Trophoblast cell (in vitro differentiated cells and primary cell): ENCODE measurements at regions not wholly inside any gene's neighbourhood (a gene's known extent, or its start where the extent isn't known, plus 50 kb on each side); places are given as distances from the start of the nearest gene placed in this dataset.
A peak's percentile ranks its signal among the peaks of the same experiment; 100 is the strongest.

Experiments used
- DNase-seq, 2 donors: peaks; one replicate each; pipeline ENCODE4 v3.0.0-alpha.2; 2016
- H2AFZ ChIP-seq: 2 replicates; pipeline ENCODE4 v1.6.1; 2013; ENCODE audit warnings: low read length, moderate library complexity, mild to moderate bottlenecking; ENCODE audit not compliant: insufficient read depth, poor library complexity
- H2AK5ac ChIP-seq: 2 replicates; pipeline ENCODE4 v1.6.1; 2013; ENCODE audit warnings: mild to moderate bottlenecking, low read length
- H2BK120ac ChIP-seq: 2 replicates; pipeline ENCODE4 v1.6.1; 2013; ENCODE audit warnings: low read length, mild to moderate bottlenecking, moderate library complexity; ENCODE audit not compliant: insufficient read depth, poor library complexity
- H2BK12ac ChIP-seq: 2 replicates; pipeline ENCODE4 v1.6.1; 2013; ENCODE audit warnings: mild to moderate bottlenecking, low read length, moderate library complexity
- H2BK5ac ChIP-seq: 2 replicates; pipeline ENCODE4 v1.6.1; 2013; ENCODE audit warnings: low read length, low read depth, moderate library complexity, mild to moderate bottlenecking; ENCODE audit not compliant: poor library complexity
- H3K14ac ChIP-seq: 2 replicates; pipeline ENCODE4 v1.6.1; 2013; ENCODE audit warnings: mild to moderate bottlenecking, low read length
- H3K18ac ChIP-seq: 2 replicates; pipeline ENCODE4 v1.6.1; 2013; ENCODE audit warnings: mild to moderate bottlenecking, low read length
- H3K23ac ChIP-seq: 2 replicates; pipeline ENCODE4 v1.6.1; 2013; ENCODE audit warnings: low read length
- H3K27ac ChIP-seq: 2 replicates; pipeline ENCODE4 v1.5.1; 2013; ENCODE audit warnings: low read depth, mild to moderate bottlenecking, inconsistent platforms, low read length, moderate library complexity
- H3K27me3 ChIP-seq: 2 replicates; pipeline ENCODE4 v1.6.1; 2013; ENCODE audit warnings: inconsistent platforms, mild to moderate bottlenecking, low read length, moderate library complexity; ENCODE audit not compliant: insufficient read depth
- H3K36me3 ChIP-seq, 2 experiments: 1 replicate in 1 of 2; 2 replicates in 1 of 2; pipeline ENCODE4 v1.6.1; 2013; ENCODE audit warnings: low read length in 2 of 2, mild to moderate bottlenecking in 2 of 2, moderate library complexity in 1 of 2; ENCODE audit not compliant: insufficient read depth in 2 of 2, control insufficient read depth in 1 of 2
- H3K4ac ChIP-seq: 2 replicates; pipeline ENCODE4 v1.6.1; 2013; ENCODE audit warnings: low read depth, mild to moderate bottlenecking, low read length, moderate library complexity
- H3K4me1 ChIP-seq, 2 experiments: 1 replicate in 1 of 2; 2 replicates in 1 of 2; pipeline ENCODE4 v1.6.1; 2013; ENCODE audit warnings: low read length in 2 of 2, mild to moderate bottlenecking in 2 of 2, moderate library complexity in 1 of 2; ENCODE audit not compliant: insufficient read depth in 2 of 2, control insufficient read depth in 1 of 2
- H3K4me2 ChIP-seq: 2 replicates; pipeline ENCODE4 v1.6.1; 2013; ENCODE audit warnings: inconsistent platforms, mild to moderate bottlenecking, low read length, moderate library complexity
- H3K4me3 ChIP-seq: 2 replicates; pipeline ENCODE4 v1.5.1; 2013; ENCODE audit warnings: mild to moderate bottlenecking, low read depth, low read length, inconsistent platforms
- H3K79me1 ChIP-seq: one replicate; pipeline ENCODE4 v1.6.1; 2013; ENCODE audit warnings: low read length
- H3K79me2 ChIP-seq: 2 replicates; pipeline ENCODE4 v1.6.1; 2013; ENCODE audit warnings: low read length, mild to moderate bottlenecking; ENCODE audit not compliant: control insufficient read depth, insufficient read depth, poor library complexity
- H3K9ac ChIP-seq: 2 replicates; pipeline ENCODE4 v1.6.1; 2013; ENCODE audit warnings: mild to moderate bottlenecking, low read length
- H3K9me3 ChIP-seq: 2 replicates; pipeline ENCODE4 v1.6.1; 2013; ENCODE audit warnings: low read depth, mild to moderate bottlenecking, control low read depth, inconsistent platforms, low read length; ENCODE audit not compliant: insufficient read depth
- H4K12ac ChIP-seq: 2 replicates; pipeline ENCODE4 v1.6.1; 2013; ENCODE audit warnings: low read depth, mild to moderate bottlenecking, low read length, moderate library complexity
- H4K8ac ChIP-seq: 2 replicates; pipeline ENCODE4 v1.6.1; 2013; ENCODE audit warnings: low read depth, mild to moderate bottlenecking, low read length, moderate library complexity
- H4K91ac ChIP-seq: one replicate; pipeline ENCODE4 v1.6.1; 2013; ENCODE audit warnings: low read depth, mild to moderate bottlenecking, low read length, moderate library complexity
- WGBS: extraction: QIAGEN DNeasy Blood & Tissue Kit; methylation state at CpG from one replicate; pipeline ENCODE4 v1.1.7; 2013; ENCODE audit warnings: missing lambda C conversion rate; ENCODE audit not compliant: insufficient read length, insufficient coverage; ENCODE audit errors: extremely low coverage; 5-methylcytosine and 5-hydroxymethylcytosine counted together

DNA sequence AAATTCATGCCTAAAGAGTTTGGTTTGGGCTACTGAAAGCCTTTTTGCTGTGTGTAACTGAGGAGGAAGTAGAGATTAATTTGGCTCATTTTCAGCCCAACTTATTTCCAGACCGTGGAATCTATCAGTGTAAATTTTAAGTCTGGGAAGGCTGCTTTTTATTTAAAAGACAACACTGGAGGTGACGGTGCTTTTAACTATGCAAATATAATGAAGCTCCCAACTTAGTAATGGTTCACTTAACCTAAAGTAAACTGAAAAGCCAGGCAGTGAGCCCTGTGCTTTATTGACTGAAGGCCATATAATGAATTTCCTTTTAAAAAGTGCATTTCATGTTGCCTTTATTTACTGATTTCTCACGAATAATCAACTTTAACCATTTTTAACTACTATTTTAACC, 127.2 kb downstream of the NPY start:
- Histone ChIP-seq H3K18ac (no peak overlapping the region), H2BK5ac (no peak overlapping the region), H3K4ac (no peak overlapping the region), H3K79me1 (no peaks in the 10 kb centered on the region), H3K9ac (no peak overlapping the region), H4K8ac (no peak overlapping the region), H3K4me3 (no peak overlapping the region), H2BK12ac (no peak overlapping the region), H3K79me2 (no peaks in the 10 kb centered on the region), H3K27ac (no peak overlapping the region), H3K9me3 (no peaks in the 10 kb centered on the region), H2AK5ac (no peak overlapping the region), H2BK120ac (no peak overlapping the region), H3K23ac (no peak overlapping the region), H4K91ac (no peak overlapping the region), H3K4me1 (no peaks in the 10 kb centered on the region), H2AFZ (no peak overlapping the region), H4K12ac (no peak overlapping the region), H3K4me2 (no peak overlapping the region), H3K36me3 (no peaks in the 10 kb centered on the region), H3K27me3 (no peaks in the 10 kb centered on the region), H3K14ac (no peak overlapping the region)
- no peak for DNase-seq
- 93% methylated on average over 1 of the region's 3 CpGs for WGBS

DNA sequence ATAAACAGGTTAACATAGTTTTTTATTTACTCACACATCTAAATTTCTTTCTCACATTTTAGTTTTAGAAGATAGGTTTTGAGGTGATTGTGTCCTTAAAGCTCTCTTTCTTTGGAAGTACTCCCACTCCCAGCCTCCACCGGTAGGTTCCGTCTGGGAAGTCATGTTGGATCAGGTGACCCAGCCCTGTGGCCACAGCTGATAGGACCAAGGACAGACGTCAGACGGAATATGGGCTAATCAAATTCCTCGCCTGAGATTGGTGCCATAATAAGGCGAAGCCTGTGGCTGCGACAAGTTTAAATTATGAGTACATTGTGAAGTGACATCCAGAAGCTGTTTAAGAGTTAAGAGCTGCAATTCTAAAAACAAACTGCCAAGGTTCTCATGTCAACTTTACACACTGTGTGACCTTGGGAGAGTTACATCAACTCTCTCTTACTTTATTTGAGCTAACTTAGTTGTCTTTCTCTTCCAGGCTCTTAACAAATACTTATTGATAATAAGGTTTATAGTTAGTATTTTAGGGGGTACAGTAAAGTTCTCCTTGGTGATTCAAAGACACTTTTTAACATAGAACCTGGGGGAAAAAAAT, 133.6 kb downstream of the NPY start:
- H4K8ac ChIP-seq: no peak overlapping the region
- no peaks in the 10 kb centered on the region for H3K9me3 ChIP-seq
- no CpG with 5 or more reads among the region's 7 CpGs for WGBS
- H3K18ac ChIP-seq: no peak overlapping the region
- no peak overlapping the region for H3K23ac ChIP-seq
- H3K79me1 ChIP-seq: no peaks in the 10 kb centered on the region
- H3K4me2 ChIP-seq: no peak overlapping the region
- H2AFZ ChIP-seq: no peak overlapping the region
- no peaks in the 10 kb centered on the region for H3K27me3 ChIP-seq
- H4K91ac ChIP-seq: no peak overlapping the region
- H2BK5ac ChIP-seq: no peak overlapping the region
- no peak overlapping the region for H4K12ac ChIP-seq
- H3K4me1 ChIP-seq: no peaks in the 10 kb centered on the region
- no peak for DNase-seq
- H3K4ac ChIP-seq: no peak overlapping the region
- no peak overlapping the region for H2BK12ac ChIP-seq
- no peak overlapping the region for H3K9ac ChIP-seq
- no peaks in the 10 kb centered on the region for H3K79me2 ChIP-seq
- H3K36me3 ChIP-seq: no peaks in the 10 kb centered on the region
- no peak overlapping the region for H3K4me3 ChIP-seq
- no peak overlapping the region for H2BK120ac ChIP-seq
- no peak overlapping the region for H2AK5ac ChIP-seq
- H3K14ac ChIP-seq: no peak overlapping the region
- no peak overlapping the region for H3K27ac ChIP-seq

DNA sequence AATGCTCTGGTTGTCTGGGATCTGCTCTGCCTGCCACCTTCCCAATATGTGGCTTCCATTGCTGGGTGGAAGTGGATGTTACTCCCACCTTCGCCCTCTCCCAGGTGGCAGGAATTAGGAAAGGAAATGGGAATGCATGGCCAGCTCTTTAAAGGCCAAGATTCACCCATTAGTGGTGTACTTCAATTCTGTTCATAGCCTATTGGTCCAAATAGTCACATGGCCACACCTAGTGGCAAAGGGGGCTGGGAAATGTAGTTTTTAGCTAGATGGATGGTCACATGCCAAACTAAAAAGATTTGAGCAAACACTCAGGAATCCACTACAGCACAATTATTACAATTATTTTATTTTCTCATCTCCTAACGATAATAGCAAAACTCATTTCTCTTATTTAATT, 135.1 kb downstream of the NPY start:
- Histone ChIP-seq H3K4ac (no peak overlapping the region), H2AK5ac (no peak overlapping the region), H3K36me3 (no peaks in the 10 kb centered on the region), H3K79me1 (no peaks in the 10 kb centered on the region), H2BK12ac (no peak overlapping the region), H4K8ac (no peak overlapping the region), H3K9me3 (no peaks in the 10 kb centered on the region), H3K27me3 (no peaks in the 10 kb centered on the region), H4K91ac (no peak overlapping the region), H3K27ac (no peak overlapping the region), H2BK5ac (no peak overlapping the region), H3K4me2 (no peak overlapping the region), H2BK120ac (no peak overlapping the region), H3K4me1 (no peaks in the 10 kb centered on the region), H3K18ac (no peak overlapping the region), H3K79me2 (no peaks in the 10 kb centered on the region), H3K9ac (no peak overlapping the region), H4K12ac (no peak overlapping the region), H3K4me3 (no peak overlapping the region), H3K14ac (no peak overlapping the region), H3K23ac (no peak overlapping the region), H2AFZ (no peak overlapping the region)
- peak in 1 of 2 donors; percentile 5 for DNase-seq
- 100% methylated on average over 1 of the region's 2 CpGs for WGBS

DNA sequence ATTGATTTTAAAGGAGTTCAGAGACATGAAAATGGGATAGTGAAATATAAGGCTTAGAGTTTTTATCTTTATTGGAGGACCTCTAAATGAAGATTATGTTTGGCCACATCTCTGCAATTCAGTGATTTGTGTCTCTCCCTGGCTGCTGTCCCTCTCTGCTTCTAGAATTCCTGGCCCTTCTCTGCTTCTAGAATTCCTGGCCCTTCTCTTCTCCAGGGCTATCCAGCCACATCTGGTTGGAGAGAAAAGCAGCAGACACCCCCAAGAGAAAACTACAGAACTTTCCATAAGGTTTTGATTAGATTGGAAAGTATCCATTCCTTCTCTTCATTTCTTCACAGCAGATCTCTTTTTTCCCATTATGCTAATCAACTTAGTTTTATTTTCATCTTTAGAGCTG, 135.5 kb downstream of the NPY start:
- H2AFZ ChIP-seq: no peak overlapping the region
- H2BK12ac ChIP-seq: no peak overlapping the region
- no peak overlapping the region for H4K12ac ChIP-seq
- H3K4me1 ChIP-seq: no peaks in the 10 kb centered on the region
- H3K4me2 ChIP-seq: no peak overlapping the region
- H3K4me3 ChIP-seq: no peak overlapping the region
- no peak overlapping the region for H3K23ac ChIP-seq
- H2AK5ac ChIP-seq: no peak overlapping the region
- no peak overlapping the region for H2BK120ac ChIP-seq
- no peak overlapping the region for H3K14ac ChIP-seq
- no peak overlapping the region for H3K27ac ChIP-seq
- no peaks in the 10 kb centered on the region for H3K9me3 ChIP-seq
- no peak overlapping the region for H2BK5ac ChIP-seq
- no peaks in the 10 kb centered on the region for H3K27me3 ChIP-seq
- no peak overlapping the region for H3K18ac ChIP-seq
- no peak overlapping the region for H3K4ac ChIP-seq
- H3K79me1 ChIP-seq: no peaks in the 10 kb centered on the region
- no peak overlapping the region for H4K8ac ChIP-seq
- H3K9ac ChIP-seq: no peak overlapping the region
- DNase-seq: no peak
- H3K36me3 ChIP-seq: no peaks in the 10 kb centered on the region
- H4K91ac ChIP-seq: no peak overlapping the region
- no peaks in the 10 kb centered on the region for H3K79me2 ChIP-seq
